ENCODE measurements at regions not wholly inside any gene's neighbourhood (a gene's known extent, or its start where the extent isn't known, plus 50 kb on each side); places are given as distances from the start of the nearest gene placed in this dataset.

DNA sequence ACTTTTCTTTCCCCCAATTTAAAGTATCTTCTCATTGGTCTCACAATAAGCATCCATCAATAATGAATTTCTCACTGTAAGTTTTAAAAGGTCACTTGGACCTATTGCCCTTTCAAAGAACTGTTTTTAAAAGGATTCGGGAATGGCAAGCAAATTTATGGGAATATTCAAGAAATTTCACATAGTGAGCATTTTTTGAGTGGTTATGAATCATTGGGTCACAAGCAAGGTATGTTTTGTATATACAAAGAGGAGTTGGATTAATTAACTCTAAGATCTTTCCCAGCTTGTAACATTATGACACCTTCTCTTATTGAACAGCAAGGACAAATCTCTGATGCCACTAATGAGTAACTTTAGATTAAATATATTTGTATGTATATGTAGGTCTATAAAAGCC is 165.0 kb downstream of the MOXD1 start:
- Mint-ChIP-seq H3K27ac (no peak overlapping the region), H3K9me3 (no peaks in the 10 kb centered on the region), H3K4me3 (no peak overlapping the region), H3K4me1 (peaks cover 18% of the 10 kb centered on the region), H3K36me3 (no peaks in the 10 kb centered on the region), H3K27me3 (ENCODE audit: low read depth) (no peaks in the 10 kb centered on the region)
- POLR2A ChIA-PET = no interaction called here
- no peak for ATAC-seq
- TF ChIP-seq, protein P1, sequence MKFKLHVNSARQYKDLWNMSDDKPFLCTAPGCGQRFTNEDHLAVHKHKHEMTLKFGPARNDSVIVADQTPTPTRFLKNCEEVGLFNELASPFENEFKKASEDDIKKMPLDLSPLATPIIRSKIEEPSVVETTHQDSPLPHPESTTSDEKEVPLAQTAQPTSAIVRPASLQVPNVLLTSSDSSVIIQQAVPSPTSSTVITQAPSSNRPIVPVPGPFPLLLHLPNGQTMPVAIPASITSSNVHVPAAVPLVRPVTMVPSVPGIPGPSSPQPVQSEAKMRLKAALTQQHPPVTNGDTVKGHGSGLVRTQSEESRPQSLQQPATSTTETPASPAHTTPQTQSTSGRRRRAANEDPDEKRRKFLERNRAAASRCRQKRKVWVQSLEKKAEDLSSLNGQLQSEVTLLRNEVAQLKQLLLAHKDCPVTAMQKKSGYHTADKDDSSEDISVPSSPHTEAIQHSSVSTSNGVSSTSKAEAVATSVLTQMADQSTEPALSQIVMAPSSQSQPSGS (CRISPR knock-in tag; IDR thresholded peaks at IDR 0.05; ENCODE audit: borderline replicate concordance, low read depth) = no peak
- TF ChIP-seq, protein P2, sequence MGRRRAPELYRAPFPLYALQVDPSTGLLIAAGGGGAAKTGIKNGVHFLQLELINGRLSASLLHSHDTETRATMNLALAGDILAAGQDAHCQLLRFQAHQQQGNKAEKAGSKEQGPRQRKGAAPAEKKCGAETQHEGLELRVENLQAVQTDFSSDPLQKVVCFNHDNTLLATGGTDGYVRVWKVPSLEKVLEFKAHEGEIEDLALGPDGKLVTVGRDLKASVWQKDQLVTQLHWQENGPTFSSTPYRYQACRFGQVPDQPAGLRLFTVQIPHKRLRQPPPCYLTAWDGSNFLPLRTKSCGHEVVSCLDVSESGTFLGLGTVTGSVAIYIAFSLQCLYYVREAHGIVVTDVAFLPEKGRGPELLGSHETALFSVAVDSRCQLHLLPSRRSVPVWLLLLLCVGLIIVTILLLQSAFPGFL (CRISPR knock-in tag; IDR thresholded peaks at IDR 0.05; ENCODE audit: borderline replicate concordance) = no peak
- TF ChIP-seq, protein P3, sequence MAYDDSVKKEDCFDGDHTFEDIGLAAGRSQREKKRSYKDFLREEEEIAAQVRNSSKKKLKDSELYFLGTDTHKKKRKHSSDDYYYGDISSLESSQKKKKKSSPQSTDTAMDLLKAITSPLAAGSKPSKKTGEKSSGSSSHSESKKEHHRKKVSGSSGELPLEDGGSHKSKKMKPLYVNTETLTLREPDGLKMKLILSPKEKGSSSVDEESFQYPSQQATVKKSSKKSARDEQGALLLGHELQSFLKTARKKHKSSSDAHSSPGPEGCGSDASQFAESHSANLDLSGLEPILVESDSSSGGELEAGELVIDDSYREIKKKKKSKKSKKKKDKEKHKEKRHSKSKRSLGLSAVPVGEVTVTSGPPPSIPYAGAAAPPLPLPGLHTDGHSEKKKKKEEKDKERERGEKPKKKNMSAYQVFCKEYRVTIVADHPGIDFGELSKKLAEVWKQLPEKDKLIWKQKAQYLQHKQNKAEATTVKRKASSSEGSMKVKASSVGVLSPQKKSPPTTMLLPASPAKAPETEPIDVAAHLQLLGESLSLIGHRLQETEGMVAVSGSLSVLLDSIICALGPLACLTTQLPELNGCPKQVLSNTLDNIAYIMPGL (CRISPR knock-in tag; IDR thresholded peaks at IDR 0.05) = no peak
- TF ChIP-seq NR1H2 (CRISPR knock-in tag; IDR thresholded peaks at IDR 0.05) = no peak
- TF ChIP-seq PRRX2 (CRISPR knock-in tag; IDR thresholded peaks at IDR 0.05) = no peak
- TF ChIP-seq NFATC4 (CRISPR knock-in tag; IDR thresholded peaks at IDR 0.05) = no peak
- DNase-seq (ENCODE audit: low spot score) = no peak
- CTCF ChIA-PET = interaction anchor here (1.0 to 1.5 kb wide), 3 partner anchors 44 to 608 kb away, joined by 3 to 4 read pairs (median 3); partner anchors contain the start of genes CCN2 and MED23

DNA sequence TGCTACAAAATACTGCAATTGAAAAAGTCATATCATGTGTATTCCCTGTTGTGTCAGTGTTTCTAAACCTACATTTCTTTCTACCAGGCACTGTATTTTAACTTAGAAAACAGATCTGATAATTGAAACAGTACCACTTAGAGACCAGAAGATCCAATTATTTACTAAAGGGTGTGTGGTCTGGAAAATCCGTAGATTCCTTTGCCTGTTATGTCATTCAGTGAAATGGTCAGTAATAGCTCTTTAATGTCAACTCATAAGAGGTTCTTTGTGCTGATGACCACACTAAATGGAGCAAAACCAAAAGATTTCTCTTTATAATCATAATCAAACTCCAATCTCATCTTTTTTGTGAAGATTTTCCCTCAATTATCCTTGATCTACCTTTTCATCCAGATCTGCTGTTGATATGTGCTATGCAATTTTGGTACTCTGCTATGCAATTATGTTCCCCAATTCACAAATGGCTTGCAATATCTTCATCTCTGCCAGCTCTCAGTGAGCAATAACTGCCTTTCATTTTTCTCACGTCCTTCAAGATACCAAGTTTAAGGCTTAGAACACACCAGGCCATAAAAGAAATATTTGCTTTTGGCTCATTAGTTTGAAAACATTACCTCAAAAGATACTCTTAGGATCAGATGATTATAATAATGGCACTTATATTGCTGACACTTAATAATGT is 165.5 kb downstream of the MOXD1 start:
- no peak for DNase-seq (ENCODE audit: low spot score)
- Mint-ChIP-seq H3K4me3 (no peak overlapping the region), H3K4me1 (peaks cover 18% of the 10 kb centered on the region), H3K27me3 (ENCODE audit: low read depth) (no peaks in the 10 kb centered on the region), H3K9me3 (no peaks in the 10 kb centered on the region), H3K27ac (no peak overlapping the region), H3K36me3 (no peaks in the 10 kb centered on the region)
- ChIA-PET POLR2A (no interaction called here), CTCF (interaction anchor here (1.0 to 1.5 kb wide), 2 partner anchors 44 to 608 kb away, joined by 3 to 4 read pairs; partner anchors contain the start of gene MED23)
- ATAC-seq = no peak
- TF ChIP-seq ZNF671 (CRISPR knock-in tag; IDR thresholded peaks at IDR 0.05) (no peak), FOXK1 (CRISPR knock-in tag; IDR thresholded peaks at IDR 0.05) (no peak), ZBTB21 (CRISPR knock-in tag; IDR thresholded peaks at IDR 0.05; ENCODE audit: borderline replicate concordance) (no peak), RELA (CRISPR knock-in tag; IDR thresholded peaks at IDR 0.05; ENCODE audit: borderline replicate concordance) (no peak), RORB (CRISPR knock-in tag; IDR thresholded peaks at IDR 0.05) (no peak), NR1H2 (CRISPR knock-in tag; IDR thresholded peaks at IDR 0.05) (no peak), NR3C1 (CRISPR knock-in tag; conservative IDR thresholded peaks at IDR 0.05; ENCODE audit: low read depth) (no peak), ZNF396 (CRISPR knock-in tag; IDR thresholded peaks at IDR 0.05; ENCODE audit: borderline replicate concordance) (no peak), JUN (CRISPR knock-in tag; IDR thresholded peaks at IDR 0.05) (no peak), TEAD1 (CRISPR knock-in tag; IDR thresholded peaks at IDR 0.05) (no peak), HMGA2 (CRISPR knock-in tag; IDR thresholded peaks at IDR 0.05) (no peak), FOXP1 (CRISPR knock-in tag; IDR thresholded peaks at IDR 0.05; ENCODE audit: borderline replicate concordance) (no peak), ZNF263 (CRISPR knock-in tag; IDR thresholded peaks at IDR 0.05; ENCODE audit: low read depth) (no peak)
- TF ChIP-seq, protein P4, sequence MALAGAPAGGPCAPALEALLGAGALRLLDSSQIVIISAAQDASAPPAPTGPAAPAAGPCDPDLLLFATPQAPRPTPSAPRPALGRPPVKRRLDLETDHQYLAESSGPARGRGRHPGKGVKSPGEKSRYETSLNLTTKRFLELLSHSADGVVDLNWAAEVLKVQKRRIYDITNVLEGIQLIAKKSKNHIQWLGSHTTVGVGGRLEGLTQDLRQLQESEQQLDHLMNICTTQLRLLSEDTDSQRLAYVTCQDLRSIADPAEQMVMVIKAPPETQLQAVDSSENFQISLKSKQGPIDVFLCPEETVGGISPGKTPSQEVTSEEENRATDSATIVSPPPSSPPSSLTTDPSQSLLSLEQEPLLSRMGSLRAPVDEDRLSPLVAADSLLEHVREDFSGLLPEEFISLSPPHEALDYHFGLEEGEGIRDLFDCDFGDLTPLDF (CRISPR knock-in tag; IDR thresholded peaks at IDR 0.05) = no peak
- TF ChIP-seq, protein P5, sequence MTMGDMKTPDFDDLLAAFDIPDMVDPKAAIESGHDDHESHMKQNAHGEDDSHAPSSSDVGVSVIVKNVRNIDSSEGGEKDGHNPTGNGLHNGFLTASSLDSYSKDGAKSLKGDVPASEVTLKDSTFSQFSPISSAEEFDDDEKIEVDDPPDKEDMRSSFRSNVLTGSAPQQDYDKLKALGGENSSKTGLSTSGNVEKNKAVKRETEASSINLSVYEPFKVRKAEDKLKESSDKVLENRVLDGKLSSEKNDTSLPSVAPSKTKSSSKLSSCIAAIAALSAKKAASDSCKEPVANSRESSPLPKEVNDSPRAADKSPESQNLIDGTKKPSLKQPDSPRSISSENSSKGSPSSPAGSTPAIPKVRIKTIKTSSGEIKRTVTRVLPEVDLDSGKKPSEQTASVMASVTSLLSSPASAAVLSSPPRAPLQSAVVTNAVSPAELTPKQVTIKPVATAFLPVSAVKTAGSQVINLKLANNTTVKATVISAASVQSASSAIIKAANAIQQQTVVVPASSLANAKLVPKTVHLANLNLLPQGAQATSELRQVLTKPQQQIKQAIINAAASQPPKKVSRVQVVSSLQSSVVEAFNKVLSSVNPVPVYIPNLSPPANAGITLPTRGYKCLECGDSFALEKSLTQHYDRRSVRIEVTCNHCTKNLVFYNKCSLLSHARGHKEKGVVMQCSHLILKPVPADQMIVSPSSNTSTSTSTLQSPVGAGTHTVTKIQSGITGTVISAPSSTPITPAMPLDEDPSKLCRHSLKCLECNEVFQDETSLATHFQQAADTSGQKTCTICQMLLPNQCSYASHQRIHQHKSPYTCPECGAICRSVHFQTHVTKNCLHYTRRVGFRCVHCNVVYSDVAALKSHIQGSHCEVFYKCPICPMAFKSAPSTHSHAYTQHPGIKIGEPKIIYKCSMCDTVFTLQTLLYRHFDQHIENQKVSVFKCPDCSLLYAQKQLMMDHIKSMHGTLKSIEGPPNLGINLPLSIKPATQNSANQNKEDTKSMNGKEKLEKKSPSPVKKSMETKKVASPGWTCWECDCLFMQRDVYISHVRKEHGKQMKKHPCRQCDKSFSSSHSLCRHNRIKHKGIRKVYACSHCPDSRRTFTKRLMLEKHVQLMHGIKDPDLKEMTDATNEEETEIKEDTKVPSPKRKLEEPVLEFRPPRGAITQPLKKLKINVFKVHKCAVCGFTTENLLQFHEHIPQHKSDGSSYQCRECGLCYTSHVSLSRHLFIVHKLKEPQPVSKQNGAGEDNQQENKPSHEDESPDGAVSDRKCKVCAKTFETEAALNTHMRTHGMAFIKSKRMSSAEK (CRISPR knock-in tag; IDR thresholded peaks at IDR 0.05; ENCODE audit: borderline replicate concordance) = no peak
- TF ChIP-seq, protein P1 (CRISPR knock-in tag; IDR thresholded peaks at IDR 0.05; ENCODE audit: borderline replicate concordance, low read depth) = no peak
